H1 (cell line): ENCODE measurements at regions not wholly inside any gene's neighbourhood (a gene's known extent, or its start where the extent isn't known, plus 50 kb on each side); places are given as distances from the start of the nearest gene placed in this dataset.
A peak's percentile ranks its signal among the peaks of the same experiment; 100 is the strongest.

Source experiments
- CTCF ChIA-PET: fragments of 300-600 bp; sonication (Branson Sonifier 250); formaldehyde crosslinking; loops from one replicate; lab custom pipeline; 2021; ENCODE audit not compliant: partially characterized antibody; lab: Charles Lee
- POLR2A ChIA-PET: fragments of 300-600 bp; sonication (Branson Sonifier 250); formaldehyde crosslinking; loops from one replicate; lab custom pipeline; 2021; ENCODE audit warnings: inconsistent platforms; ENCODE audit not compliant: partially characterized antibody; lab: Charles Lee
- DNase-seq, 2 experiments: peaks; one replicate each; pipeline versions ENCODE4 v3.0.0 to v3.0.0-alpha.2; 2010 to 2022; ENCODE audit warnings: low spot score in 2 of 2, low read depth in 1 of 2, mixed read lengths in 1 of 2
- FAIRE-seq: peaks from 2 replicates; lab custom pipeline; 2011; peaks lifted over from hg19 to GRCh38; lab: Jason Lieb, UNC
- H2AFZ ChIP-seq: 2 replicates; pipeline ENCODE4 v1.8.1; 2012; ENCODE audit warnings: low read length, inconsistent platforms
- H2AK5ac ChIP-seq: 2 replicates; pipeline ENCODE4 v1.6.1; 2013; ENCODE audit warnings: low read depth, low read length
- H2BK120ac ChIP-seq: replicated peaks from 2 replicates; pipeline ENCODE3; 2013; ENCODE audit warnings: low read depth, low read length, inconsistent platforms
- H2BK12ac ChIP-seq: 2 replicates; pipeline ENCODE4 v1.6.1; 2013; ENCODE audit warnings: low read depth, low read length
- H2BK15ac ChIP-seq: 2 replicates; pipeline ENCODE4 v1.6.1; 2013; ENCODE audit warnings: low read length
- H2BK20ac ChIP-seq: 2 replicates; pipeline ENCODE4 v1.6.1; 2013; ENCODE audit warnings: low read length
- H2BK5ac ChIP-seq: 2 replicates; pipeline ENCODE4 v1.6.1; 2013; ENCODE audit warnings: low read depth, low read length
- H3K14ac ChIP-seq: 2 replicates; pipeline ENCODE4 v1.6.1; 2013; ENCODE audit warnings: inconsistent platforms; ENCODE audit not compliant: insufficient read length
- H3K18ac ChIP-seq: 2 replicates; pipeline ENCODE4 v1.6.1; 2013; ENCODE audit warnings: low read length; ENCODE audit errors: extremely low read depth
- H3K23ac ChIP-seq: 2 replicates; pipeline ENCODE4 v1.6.1; 2013; ENCODE audit warnings: inconsistent platforms; ENCODE audit not compliant: insufficient read length
- H3K23me2 ChIP-seq: 2 replicates; pipeline ENCODE4 v1.6.1; 2013; ENCODE audit warnings: low read depth, low read length
- H3K27ac ChIP-seq: 2 replicates; pipeline ENCODE4 v1.6.1; 2011; ENCODE audit warnings: low read depth, low read length, inconsistent platforms
- H3K27me3 ChIP-seq, 4 experiments: replicated peaks in 1 of 4; 1 replicate in 1 of 4; 2 replicates in 3 of 4; pipeline versions ENCODE4 v1.6.1 to v1.8.1; 2011 to 2013; ENCODE audit warnings: low read length in 3 of 4, mild to moderate bottlenecking in 3 of 4, inconsistent platforms in 2 of 4, mixed read lengths in 2 of 4, moderate library complexity in 1 of 4; ENCODE audit not compliant: control insufficient read depth in 3 of 4, insufficient read depth in 3 of 4; ENCODE audit errors: extremely low read depth in 1 of 4
- H3K36me3 ChIP-seq, 4 experiments: 2 replicates each; pipeline versions ENCODE4 v1.6.1 to v1.8.1; 2011 to 2013; ENCODE audit warnings: mild to moderate bottlenecking in 4 of 4, low read length in 3 of 4, moderate library complexity in 2 of 4, control low read depth in 1 of 4, inconsistent platforms in 1 of 4; ENCODE audit not compliant: insufficient read depth in 4 of 4, control insufficient read depth in 2 of 4
- H3K4ac ChIP-seq: replicated peaks from 2 replicates; pipeline ENCODE3; 2013; ENCODE audit warnings: low read length, low read depth, mixed read lengths, inconsistent platforms; ENCODE audit not compliant: insufficient read length
- H3K4me1 ChIP-seq, 4 experiments: replicated peaks in 1 of 4; 1 replicate in 1 of 4; 2 replicates in 3 of 4; pipeline versions ENCODE4 v1.6.1 to v1.8.1; 2011 to 2013; ENCODE audit warnings: low read length in 3 of 4, inconsistent platforms in 2 of 4, mixed read lengths in 1 of 4; ENCODE audit not compliant: insufficient read depth in 4 of 4, control insufficient read depth in 3 of 4
- H3K4me2 ChIP-seq, 2 experiments: 2 replicates each; pipeline versions ENCODE4 v1.6.1 to v1.8.1; 2011 to 2013; ENCODE audit warnings: low read depth in 2 of 2, low read length in 2 of 2, control low read depth in 1 of 2, inconsistent platforms in 1 of 2, mild to moderate bottlenecking in 1 of 2; ENCODE audit not compliant: insufficient read depth in 1 of 2
- H3K4me3 ChIP-seq, 4 experiments: fragments of 200-600, 300-600 bp in 1 of 4; sonication (generic), shearing (Covaris generic), sonication (Bioruptor Twin) in 1 of 4; 2 replicates each; pipeline versions ENCODE4 v1.5.1 to v1.8.1; 2011 to 2016; ENCODE audit warnings: low read length in 4 of 4, low read depth in 3 of 4, control low read depth in 2 of 4, inconsistent platforms in 2 of 4, mild to moderate bottlenecking in 2 of 4, mixed read lengths in 1 of 4, moderate library complexity in 1 of 4; ENCODE audit not compliant: insufficient read depth in 2 of 4; ENCODE audit errors: extremely low read depth in 1 of 4
- H3K56ac ChIP-seq: replicated peaks from 2 replicates; pipeline ENCODE3; 2013; ENCODE audit warnings: low read depth, mild to moderate bottlenecking, mixed read lengths, low read length, inconsistent platforms; ENCODE audit not compliant: insufficient read length
- H3K79me1 ChIP-seq: 2 replicates; pipeline ENCODE4 v1.6.1; 2013; ENCODE audit warnings: low read depth, low read length, control low read depth
- H3K79me2 ChIP-seq, 2 experiments: 2 replicates each; pipeline versions ENCODE4 v1.6.1 to v1.8.1; 2012 to 2013; ENCODE audit warnings: low read length in 2 of 2, mild to moderate bottlenecking in 2 of 2, inconsistent platforms in 1 of 2; ENCODE audit not compliant: insufficient read depth in 2 of 2, control insufficient read depth in 1 of 2
- H3K9ac ChIP-seq, 4 experiments: replicated peaks in 1 of 4; 1 replicate in 1 of 4; 2 replicates in 3 of 4; pipeline versions ENCODE4 v1.6.1 to v1.8.1; 2011 to 2013; ENCODE audit warnings: low read depth in 3 of 4, low read length in 3 of 4, control low read depth in 2 of 4, mild to moderate bottlenecking in 2 of 4, moderate library complexity in 2 of 4, inconsistent platforms in 1 of 4; ENCODE audit errors: extremely low read depth in 1 of 4
- H3K9me3 ChIP-seq, 2 experiments: 2 replicates each; pipeline versions ENCODE4 v1.6.1 to v1.8.1; 2012 to 2013; ENCODE audit warnings: mild to moderate bottlenecking in 2 of 2, moderate library complexity in 2 of 2, control low read depth in 1 of 2, inconsistent platforms in 1 of 2, low read depth in 1 of 2, low read length in 1 of 2, mixed read lengths in 1 of 2; ENCODE audit not compliant: insufficient read depth in 2 of 2
- H4K20me1 ChIP-seq, 2 experiments: replicated peaks in 1 of 2; 2 replicates each; pipeline versions ENCODE3 to v1.8.1; 2011 to 2013; ENCODE audit warnings: inconsistent platforms in 2 of 2, low read length in 2 of 2, mild to moderate bottlenecking in 1 of 2; ENCODE audit not compliant: insufficient read depth in 2 of 2, control insufficient read depth in 1 of 2
- H4K5ac ChIP-seq: 2 replicates; pipeline ENCODE4 v1.6.1; 2013; ENCODE audit warnings: low read length, low read depth, mixed read lengths, inconsistent platforms; ENCODE audit not compliant: insufficient read length
- H4K8ac ChIP-seq: 2 replicates; pipeline ENCODE4 v1.8.0; 2013; ENCODE audit warnings: mild to moderate bottlenecking, moderate library complexity, low read length, inconsistent platforms; ENCODE audit not compliant: insufficient read depth; ENCODE audit errors: extremely low read depth
- H4K91ac ChIP-seq: replicated peaks from 2 replicates; pipeline ENCODE3; 2013; ENCODE audit warnings: low read length, mixed read lengths, inconsistent platforms; ENCODE audit not compliant: insufficient read length
- KDM1A ChIP-seq: fragments of 200-600, 300-600 bp; sonication (generic); IDR thresholded peaks from 2 replicates; pipeline ENCODE4 v1.7.1; 2016; ENCODE audit warnings: mild to moderate bottlenecking, low read length, borderline replicate concordance
- SIN3A ChIP-seq, 2 experiments: IDR thresholded peaks in 1 of 2; conservative IDR thresholded peaks in 1 of 2; 2 replicates each; pipeline ENCODE4 v1.6.1; 2011 to 2012; ENCODE audit warnings: low read length in 2 of 2, improper control_type of control experiment in 1 of 2, low read depth in 1 of 2, mild to moderate bottlenecking in 1 of 2
- WGBS, 2 experiments: shearing (Covaris generic) in 1 of 2; methylation state at CpG; one replicate each; pipeline versions ENCODE4 v1.1.6 to v1.1.7; 2013 to 2015; ENCODE audit warnings: low lambda C conversion rate in 2 of 2, mixed read lengths in 2 of 2, inconsistent platforms in 1 of 2, low coverage in 1 of 2, missing lambda C conversion rate in 1 of 2; ENCODE audit not compliant: insufficient replicate concordance in 2 of 2, insufficient coverage in 1 of 2, insufficient read length in 1 of 2; ENCODE audit errors: extremely low coverage in 1 of 2, missing lambda C conversion rate in 1 of 2; 5-methylcytosine and 5-hydroxymethylcytosine counted together

GRCh38 chr12:113535100-113535499 is 63.4 kb upstream of the LHX5 start:
- Histone ChIP-seq H3K27ac (no peak overlapping the region), H3K18ac (no peak overlapping the region), H2BK12ac (no peak overlapping the region), H2BK5ac (no peak overlapping the region), H3K36me3 (no peaks in the 10 kb centered on the region), H3K79me1 (no peaks in the 10 kb centered on the region), H3K9ac (no peak overlapping the region), H3K79me2 (no peaks in the 10 kb centered on the region), H3K23me2 (no peaks in the 10 kb centered on the region), H4K20me1 (no peaks in the 10 kb centered on the region), H3K14ac (no peak overlapping the region), H2BK15ac (no peak overlapping the region), H2AK5ac (no peak overlapping the region), H3K4me3 (no peak overlapping the region), H4K5ac (no peak overlapping the region), H3K56ac (no peak overlapping the region), H2BK120ac (no peak overlapping the region), H3K27me3 (no peaks in the 10 kb centered on the region; a peak in 2 of 7 replicates), H3K4me1 (no peaks in the 10 kb centered on the region), H3K23ac (no peak overlapping the region), H3K9me3 (peaks cover 5 to 7% of the 10 kb centered on the region in 2 experiments; a peak in 2 of 4 replicates), H4K91ac (no peak overlapping the region), H2BK20ac (no peak overlapping the region), H3K4me2 (no peak overlapping the region), H3K4ac (no peak overlapping the region), H4K8ac (no peak overlapping the region), H2AFZ (no peak overlapping the region)
- DNase-seq (no peak), FAIRE-seq (no peak)
- 86% methylated on average over 5 of the region's 5 CpGs; no CpG with 5 or more reads in 1 of the 2 experiments for WGBS, 2 experiments
- no peak for TF ChIP-seq SIN3A (conservative IDR thresholded peaks at IDR 0.05 in 1 of 2, IDR thresholded peaks at IDR 0.05 in 1 of 2; ENCODE audit: low read depth in 1 of 2, low read length in 2 of 2)
- peak; percentile 62; the same call in 1 of the 2 replicates for TF ChIP-seq KDM1A
- CTCF ChIA-PET: interaction anchor here (0.6 to 3.5 kb wide), 5 partner anchors 8 to 325 kb away, joined by 3 to 21 read pairs (median 3); no protein-coding TSS in a partner anchor
- POLR2A ChIA-PET: no interaction called here
